GM11168 (cell line): ENCODE measurements at regions not wholly inside any gene's neighbourhood (a gene's known extent, or its start where the extent isn't known, plus 50 kb on each side); places are given as distances from the start of the nearest gene placed in this dataset.
"Not testable (repeated sequence)": the region's sequence is repeated elsewhere in the genome, so short reads cannot be mapped to it uniquely, and the experiment has no call there.

Experiments used
- in situ Hi-C: fragments of 300-500 bp; cut with MboI; formaldehyde crosslinking; loops from one replicate; pipeline ENCODE4 v1.12.0; 2022; ENCODE audit warnings: low sequenced_read_pairs; ENCODE audit not compliant: unreplicated experiment

- in situ Hi-C loops = no loop called here
These were observed 207.1 kb upstream of the CXorf66 start for GRCh38 chrX:140172401-140172800.

- in situ Hi-C loops = no loop called here
These were observed 202.2 kb upstream of the CXorf66 start for GRCh38 chrX:140167551-140167950.

GRCh38 chrX:140165849-140166248 lies 200.5 kb upstream of the CXorf66 start:
- in situ Hi-C loops = no loop called here

GRCh38 chrX:140164391-140164790 lies 199.1 kb upstream of the CXorf66 start:
- in situ Hi-C loops = no loop called here

GRCh38 chrX:140163371-140164159 lies 198.2 kb upstream of the CXorf66 start:
- in situ Hi-C loops = no loop called here

GRCh38 chrX:140157611-140158010 lies 192.3 kb upstream of the CXorf66 start:
- in situ Hi-C loops = no loop called here

GRCh38 chrX:140157143-140157542 lies 191.8 kb upstream of the CXorf66 start:
- in situ Hi-C loops = no loop called here

- in situ Hi-C loops = no loop called here
These were observed 186.0 kb upstream of the CXorf66 start for GRCh38 chrX:140151316-140151715.

- in situ Hi-C loops = no loop called here
These were observed 184.4 kb upstream of the CXorf66 start for GRCh38 chrX:140149761-140150160.

GRCh38 chrX:140141444-140142029 lies 176.2 kb upstream of the CXorf66 start:
- in situ Hi-C loops = no loop called here

- in situ Hi-C loops = loop anchor here (5.0 kb wide), 1 partner anchor 61 kb away; no protein-coding TSS in a partner anchor
These were observed 173.2 kb upstream of the CXorf66 start for GRCh38 chrX:140138492-140138891.

GRCh38 chrX:140138065-140138464 lies 172.7 kb upstream of the CXorf66 start:
- in situ Hi-C loops = loop anchor here (5.0 kb wide), 1 partner anchor 61 kb away; no protein-coding TSS in a partner anchor

GRCh38 chrX:140132937-140133336 lies 167.6 kb upstream of the CXorf66 start:
- in situ Hi-C loops = no loop called here

GRCh38 chrX:140123446-140123845 lies 158.1 kb upstream of the CXorf66 start:
- in situ Hi-C loops = no loop called here

- in situ Hi-C loops = not testable (repeated sequence)
These were observed 148.7 kb upstream of the CXorf66 start for GRCh38 chrX:140114059-140114458.

GRCh38 chrX:140110081-140110650 lies 144.8 kb upstream of the CXorf66 start:
- in situ Hi-C loops = no loop called here

- in situ Hi-C loops = no loop called here
These were observed 139.4 kb upstream of the CXorf66 start for GRCh38 chrX:140104760-140105159.

- in situ Hi-C loops = no loop called here
These were observed 133.9 kb upstream of the CXorf66 start for GRCh38 chrX:140099221-140099620.

GRCh38 chrX:140092121-140092520 lies 126.8 kb upstream of the CXorf66 start:
- in situ Hi-C loops = no loop called here

GRCh38 chrX:140091125-140091886 lies 126.0 kb upstream of the CXorf66 start:
- in situ Hi-C loops = no loop called here

GRCh38 chrX:140090800-140091124 lies 125.4 kb upstream of the CXorf66 start:
- in situ Hi-C loops = no loop called here
